ENCODE measurements at regions not wholly inside any gene's neighbourhood (a gene's known extent, or its start where the extent isn't known, plus 50 kb on each side); places are given as distances from the start of the nearest gene placed in this dataset.

DNA sequence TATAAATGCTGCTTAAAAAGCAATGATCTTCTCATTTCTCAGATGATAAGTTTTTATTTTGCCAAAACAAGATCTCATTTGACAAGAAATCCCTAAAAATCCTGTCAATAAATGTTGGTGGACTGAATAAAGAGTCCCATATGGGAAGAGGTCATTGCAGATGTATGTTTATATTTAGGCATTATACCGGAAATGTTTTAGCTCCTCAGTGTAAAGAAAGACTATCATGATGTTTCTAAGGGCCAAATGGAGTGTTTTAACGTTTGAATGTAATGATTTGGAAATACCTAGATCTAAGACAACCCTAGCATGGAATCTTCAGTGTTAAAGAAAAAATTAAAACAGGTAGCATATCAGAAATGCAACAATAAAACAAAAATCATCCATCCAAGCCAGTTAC, 457.8 kb upstream of the NFE2L3 start:
- Histone ChIP-seq H3K27ac (ENCODE audit: insufficient read depth, low read length) (no peak overlapping the region), H3K4me1 (ENCODE audit: control insufficient read depth, extremely low read depth, insufficient read depth, low read length) (no peaks in the 10 kb centered on the region), H3K4me2 (ENCODE audit: extremely low read depth, insufficient read depth, low read length) (no peak overlapping the region), H4K20me1 (ENCODE audit: control insufficient read depth, extremely low read depth, insufficient read depth, low read length) (no peaks in the 10 kb centered on the region), H3K36me3 (ENCODE audit: control insufficient read depth, insufficient read depth, low read length) (no peaks in the 10 kb centered on the region), H3K9me3 (ENCODE audit: control insufficient read depth, insufficient read depth, low read depth, low read length) (no peaks in the 10 kb centered on the region), H3K9ac (ENCODE audit: insufficient read depth, low read length) (no peak overlapping the region), H3K4me3 (replicated peaks in 1 of 4; ENCODE audit: control extremely low read depth in 1 of 4, insufficient read depth in 1 of 4, low read depth in 3 of 4, low read length in 4 of 4) (no peak overlapping the region), H2AFZ (ENCODE audit: low read length) (no peak overlapping the region), H3K79me2 (ENCODE audit: control insufficient read depth, insufficient read depth, low read length) (no peaks in the 10 kb centered on the region), H3K27me3 (ENCODE audit: control insufficient read depth, insufficient read depth, low read length) (no peaks in the 10 kb centered on the region)
- DNase-seq (ENCODE audit: low read depth in 2 of 2), result no peak
- TF ChIP-seq, protein P1, sequence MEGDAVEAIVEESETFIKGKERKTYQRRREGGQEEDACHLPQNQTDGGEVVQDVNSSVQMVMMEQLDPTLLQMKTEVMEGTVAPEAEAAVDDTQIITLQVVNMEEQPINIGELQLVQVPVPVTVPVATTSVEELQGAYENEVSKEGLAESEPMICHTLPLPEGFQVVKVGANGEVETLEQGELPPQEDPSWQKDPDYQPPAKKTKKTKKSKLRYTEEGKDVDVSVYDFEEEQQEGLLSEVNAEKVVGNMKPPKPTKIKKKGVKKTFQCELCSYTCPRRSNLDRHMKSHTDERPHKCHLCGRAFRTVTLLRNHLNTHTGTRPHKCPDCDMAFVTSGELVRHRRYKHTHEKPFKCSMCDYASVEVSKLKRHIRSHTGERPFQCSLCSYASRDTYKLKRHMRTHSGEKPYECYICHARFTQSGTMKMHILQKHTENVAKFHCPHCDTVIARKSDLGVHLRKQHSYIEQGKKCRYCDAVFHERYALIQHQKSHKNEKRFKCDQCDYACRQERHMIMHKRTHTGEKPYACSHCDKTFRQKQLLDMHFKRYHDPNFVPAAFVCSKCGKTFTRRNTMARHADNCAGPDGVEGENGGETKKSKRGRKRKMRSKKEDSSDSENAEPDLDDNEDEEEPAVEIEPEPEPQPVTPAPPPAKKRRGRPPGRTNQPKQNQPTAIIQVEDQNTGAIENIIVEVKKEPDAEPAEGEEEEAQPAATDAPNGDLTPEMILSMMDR (conservative IDR thresholded peaks at IDR 0.05 in 1 of 2, IDR thresholded peaks at IDR 0.05 in 1 of 2; ENCODE audit: low read depth in 1 of 2, low read length in 2 of 2), result no peak
- no peak for TF ChIP-seq EZH2 (IDR thresholded peaks at IDR 0.05; ENCODE audit: low read length, missing control alignments)

DNA sequence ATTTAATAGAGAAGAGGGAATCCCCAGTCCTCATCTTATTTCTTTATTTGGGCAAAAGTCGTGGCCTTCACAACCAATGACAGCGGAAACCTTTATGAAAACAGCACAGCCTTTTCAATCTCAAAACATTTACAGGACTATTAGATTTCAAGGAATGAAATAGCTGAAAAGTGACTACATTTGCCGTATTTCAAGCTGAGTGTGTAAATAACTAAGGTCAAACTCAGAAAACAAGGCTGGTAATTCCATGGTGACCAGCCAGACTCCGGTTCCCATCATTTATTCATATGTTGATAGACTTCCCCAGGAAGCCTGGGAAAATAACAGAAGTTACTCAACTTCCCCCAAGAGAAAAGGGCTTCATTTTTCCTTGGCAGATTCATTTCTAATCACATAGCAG, 457.3 kb upstream of the NFE2L3 start:
- Histone ChIP-seq H3K4me2 (ENCODE audit: extremely low read depth, insufficient read depth, low read length) (no peak overlapping the region), H3K27me3 (ENCODE audit: control insufficient read depth, insufficient read depth, low read length) (no peaks in the 10 kb centered on the region), H3K4me1 (ENCODE audit: control insufficient read depth, extremely low read depth, insufficient read depth, low read length) (no peaks in the 10 kb centered on the region), H2AFZ (ENCODE audit: low read length) (no peak overlapping the region), H3K27ac (ENCODE audit: insufficient read depth, low read length) (no peak overlapping the region), H3K4me3 (replicated peaks in 1 of 4; ENCODE audit: control extremely low read depth in 1 of 4, insufficient read depth in 1 of 4, low read depth in 3 of 4, low read length in 4 of 4) (no peak overlapping the region), H4K20me1 (ENCODE audit: control insufficient read depth, extremely low read depth, insufficient read depth, low read length) (no peaks in the 10 kb centered on the region), H3K79me2 (ENCODE audit: control insufficient read depth, insufficient read depth, low read length) (no peaks in the 10 kb centered on the region), H3K9ac (ENCODE audit: insufficient read depth, low read length) (no peak overlapping the region), H3K36me3 (ENCODE audit: control insufficient read depth, insufficient read depth, low read length) (no peaks in the 10 kb centered on the region), H3K9me3 (ENCODE audit: control insufficient read depth, insufficient read depth, low read depth, low read length) (no peaks in the 10 kb centered on the region)
- DNase-seq (ENCODE audit: low read depth in 2 of 2), result no peak
- TF ChIP-seq EZH2 (IDR thresholded peaks at IDR 0.05; ENCODE audit: low read length, missing control alignments), result no peak
- TF ChIP-seq, protein P1 (conservative IDR thresholded peaks at IDR 0.05 in 1 of 2, IDR thresholded peaks at IDR 0.05 in 1 of 2; ENCODE audit: low read depth in 1 of 2, low read length in 2 of 2), result no peak

DNA sequence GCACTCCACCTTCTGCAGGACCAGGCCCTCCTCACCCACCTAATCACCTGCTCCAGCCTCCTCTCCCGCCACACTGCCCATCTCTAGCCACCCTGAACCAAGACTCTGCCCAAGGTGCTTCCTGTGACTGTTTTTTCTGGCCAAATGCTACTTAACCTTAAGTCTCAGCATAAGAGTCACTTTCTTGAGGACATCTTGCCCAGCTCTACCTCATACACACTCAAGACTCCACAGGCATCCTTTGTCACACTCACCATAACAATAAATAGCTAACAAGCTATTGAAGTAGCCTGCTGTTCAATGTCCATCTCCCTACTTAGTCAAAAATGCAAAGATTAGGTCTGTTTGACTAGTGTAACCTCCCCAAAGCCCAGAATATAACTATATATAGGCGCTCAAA, 455.4 kb upstream of the NFE2L3 start:
- no peak overlapping the region for H2AFZ ChIP-seq (ENCODE audit: low read length)
- H3K27ac ChIP-seq (ENCODE audit: insufficient read depth, low read length), result no peak overlapping the region
- no peaks in the 10 kb centered on the region for H3K9me3 ChIP-seq (ENCODE audit: control insufficient read depth, insufficient read depth, low read depth, low read length)
- H3K9ac ChIP-seq (ENCODE audit: insufficient read depth, low read length), result no peak overlapping the region
- H3K4me2 ChIP-seq (ENCODE audit: extremely low read depth, insufficient read depth, low read length), result no peak overlapping the region
- H3K4me1 ChIP-seq (ENCODE audit: control insufficient read depth, extremely low read depth, insufficient read depth, low read length), result no peaks in the 10 kb centered on the region
- TF ChIP-seq EZH2 (IDR thresholded peaks at IDR 0.05; ENCODE audit: low read length, missing control alignments), result no peak
- TF ChIP-seq, protein P1 (conservative IDR thresholded peaks at IDR 0.05 in 1 of 2, IDR thresholded peaks at IDR 0.05 in 1 of 2; ENCODE audit: low read depth in 1 of 2, low read length in 2 of 2), result no peak
- no peaks in the 10 kb centered on the region for H3K27me3 ChIP-seq (ENCODE audit: control insufficient read depth, insufficient read depth, low read length)
- no peaks in the 10 kb centered on the region for H3K36me3 ChIP-seq (ENCODE audit: control insufficient read depth, insufficient read depth, low read length)
- no peak for DNase-seq (ENCODE audit: low read depth in 2 of 2)
- H3K4me3 ChIP-seq (replicated peaks in 1 of 4; ENCODE audit: control extremely low read depth in 1 of 4, insufficient read depth in 1 of 4, low read depth in 3 of 4, low read length in 4 of 4), result no peak overlapping the region
- H3K79me2 ChIP-seq (ENCODE audit: control insufficient read depth, insufficient read depth, low read length), result no peaks in the 10 kb centered on the region
- no peaks in the 10 kb centered on the region for H4K20me1 ChIP-seq (ENCODE audit: control insufficient read depth, extremely low read depth, insufficient read depth, low read length)
